SH-SY5Y (cell line): ENCODE measurements at regions not wholly inside any gene's neighbourhood (a gene's known extent, or its start where the extent isn't known, plus 50 kb on each side); places are given as distances from the start of the nearest gene placed in this dataset.

Source experiments
- GATA2 ChIP-seq: IDR thresholded peaks from 2 replicates; pipeline ENCODE4 v1.6.1; 2011; ENCODE audit warnings: mild to moderate bottlenecking, low read depth, low read length
- GATA3 ChIP-seq: IDR thresholded peaks from 2 replicates; pipeline ENCODE4 v1.6.1; 2011; ENCODE audit warnings: low read depth, mild to moderate bottlenecking, low read length, moderate library complexity

DNA sequence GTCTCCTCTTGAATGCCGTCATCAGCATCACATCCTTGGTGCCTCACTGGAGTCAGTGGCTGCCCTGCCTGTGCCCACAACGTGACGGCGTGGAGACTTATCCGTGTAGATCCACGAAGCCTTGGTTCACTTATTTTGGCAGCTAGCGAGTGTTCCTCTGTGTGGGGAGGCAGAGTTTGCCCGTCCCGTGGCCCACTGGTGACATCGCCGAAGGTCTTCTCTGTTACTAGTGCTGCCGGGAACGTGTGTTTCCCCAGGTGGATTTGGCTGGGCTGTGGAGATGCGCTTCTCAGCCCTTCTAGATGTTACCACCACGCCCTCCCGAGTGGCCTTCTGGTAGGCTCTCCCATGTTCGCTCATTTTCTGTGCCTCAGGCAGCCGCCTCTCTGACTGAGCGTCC lies 169.6 kb downstream of the SEC14L1 start:
- TF ChIP-seq GATA3 (no peak), GATA2 (no peak)

- TF ChIP-seq GATA3 (no peak), GATA2 (no peak)
Observed at GRCh38 chr17:77311371-77311981, 170.7 kb downstream of the SEC14L1 start.

DNA sequence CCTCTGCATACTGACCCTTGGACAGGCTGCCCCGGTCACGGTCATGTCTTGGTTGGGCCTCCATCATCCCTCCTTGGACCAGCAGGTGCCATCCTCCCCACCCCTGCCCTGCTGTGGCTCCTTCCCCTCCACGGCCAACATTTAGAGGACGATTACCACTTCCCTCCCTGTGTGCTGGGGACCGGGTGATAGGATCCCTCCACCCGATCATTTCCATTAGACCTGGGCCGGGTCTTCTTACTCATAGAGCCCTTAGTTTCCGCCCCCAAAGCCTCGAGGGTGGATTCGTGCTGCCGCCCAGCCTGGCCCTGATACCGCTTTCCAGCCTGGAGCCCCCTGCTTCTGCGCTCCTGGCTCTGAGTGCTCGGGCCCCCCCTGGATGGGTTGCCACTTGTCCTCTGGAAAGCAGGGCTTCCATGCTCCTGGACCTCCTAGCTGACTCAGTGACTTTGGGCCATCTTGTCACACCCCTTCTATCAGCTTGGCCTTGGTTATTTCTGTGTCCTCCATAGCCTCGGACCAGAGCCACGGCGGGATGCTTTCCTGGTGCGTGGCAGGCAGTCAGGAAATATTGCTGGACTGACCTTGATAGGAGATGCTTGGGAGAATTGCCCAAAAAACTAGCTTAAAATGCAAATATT lies 171.4 kb downstream of the SEC14L1 start:
- TF ChIP-seq GATA2 (no peak), GATA3 (no peak)

DNA sequence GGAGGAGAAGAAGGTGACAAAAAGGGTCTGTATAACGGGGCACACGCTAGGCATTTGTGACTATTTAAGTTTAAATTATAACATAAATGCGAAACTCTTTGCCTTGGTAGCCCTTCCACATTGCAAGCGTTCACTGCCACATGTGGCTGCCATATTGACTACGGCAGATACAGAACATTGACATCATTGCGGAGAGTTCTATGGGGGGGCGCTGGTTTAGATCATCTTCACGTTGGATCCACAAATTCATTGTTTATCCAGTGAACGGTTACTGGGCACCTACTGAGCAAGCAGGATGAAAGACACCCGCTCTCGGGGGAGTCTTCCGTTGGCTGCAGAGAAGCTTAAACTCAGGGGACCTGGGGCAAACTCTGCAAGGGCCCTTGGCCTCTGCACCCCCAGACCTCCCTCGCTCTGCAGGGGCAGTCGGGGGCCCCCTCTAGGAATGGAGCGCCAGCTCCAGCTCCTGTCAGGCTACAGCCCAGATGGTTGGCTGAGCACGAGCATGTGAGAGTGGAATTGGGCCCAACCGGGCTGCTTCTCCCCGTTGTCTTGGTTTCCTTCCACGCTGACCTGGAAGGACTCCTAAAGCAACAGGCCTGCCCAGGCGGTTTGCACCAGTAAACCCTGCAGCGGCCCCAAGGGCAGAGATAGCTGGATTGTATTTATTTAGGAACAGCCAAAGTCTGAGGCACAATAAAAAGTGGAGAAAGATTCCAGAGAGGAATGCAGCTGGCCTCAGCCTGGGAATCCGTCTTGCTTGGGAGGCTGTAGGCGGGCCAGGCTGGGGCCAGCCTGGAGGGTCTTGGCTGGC lies 172.2 kb downstream of the SEC14L1 start:
- no peak for TF ChIP-seq GATA2
- TF ChIP-seq GATA3, result no peak

- TF ChIP-seq GATA2 (no peak), GATA3 (no peak)
Observed at GRCh38 chr17:77313831-77314230, 173.1 kb downstream of the SEC14L1 start.

- TF ChIP-seq GATA2 (no peak), GATA3 (no peak)
Observed at GRCh38 chr17:77314601-77315000, 173.8 kb downstream of the SEC14L1 start.

GRCh38 chr17:77315010-77315409 lies 174.2 kb downstream of the SEC14L1 start:
- TF ChIP-seq GATA2 (no peak), GATA3 (no peak)

DNA sequence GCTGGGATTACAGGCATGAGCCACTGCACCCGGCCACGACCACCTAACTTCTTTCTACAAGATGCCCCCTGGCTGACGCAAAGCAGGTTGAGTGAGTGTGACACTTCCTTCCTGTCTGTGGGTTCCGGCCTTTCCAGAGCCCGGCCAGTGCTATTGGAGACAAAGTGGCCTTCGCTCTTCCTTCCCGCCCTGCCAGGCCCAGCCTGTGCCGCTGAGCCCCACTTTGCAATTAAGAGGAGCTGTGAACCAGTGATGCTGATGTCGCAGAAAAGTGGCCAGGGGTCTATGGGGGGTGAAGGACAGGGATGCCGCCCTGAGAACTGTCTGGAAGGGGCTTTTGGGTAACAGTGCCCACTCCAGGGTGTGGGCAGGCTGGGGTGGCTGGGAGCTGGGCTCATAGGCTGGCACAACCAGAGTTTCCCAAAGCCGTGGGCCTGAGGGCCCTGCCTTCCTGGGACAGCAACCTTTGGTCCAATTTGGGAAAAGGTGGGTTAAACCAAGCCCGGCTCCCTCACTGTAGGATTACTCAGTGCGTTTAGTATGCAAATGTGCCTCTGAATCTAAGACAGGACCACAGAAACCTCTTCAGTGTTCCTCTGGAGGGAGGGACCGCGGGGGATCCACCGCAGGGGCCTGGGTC lies 174.9 kb downstream of the SEC14L1 start:
- no peak for TF ChIP-seq GATA2
- no peak for TF ChIP-seq GATA3

DNA sequence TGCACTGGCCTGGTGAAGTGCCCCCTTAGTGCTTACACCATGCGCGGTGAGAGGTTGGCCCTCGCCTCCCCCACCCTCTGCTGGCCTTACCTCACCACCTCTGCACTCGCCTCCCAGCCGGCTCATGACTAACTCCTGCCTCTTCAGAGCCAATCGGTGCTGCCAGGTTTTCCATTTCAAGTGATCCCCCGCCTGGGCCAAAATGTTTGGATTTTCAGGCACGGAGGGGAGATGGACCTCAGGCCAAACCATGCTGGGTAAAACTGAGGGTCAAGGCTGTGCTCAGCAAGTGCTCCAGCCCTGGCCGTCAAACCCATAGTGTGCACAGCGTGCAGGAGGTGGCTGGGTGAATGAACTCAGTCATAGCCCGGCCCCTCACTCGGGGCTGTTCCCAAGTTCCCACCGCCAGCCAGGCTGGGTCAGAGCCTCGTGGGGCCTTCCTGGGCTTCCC lies 175.4 kb downstream of the SEC14L1 start:
- no peak for TF ChIP-seq GATA2

- TF ChIP-seq GATA3 (no peak), GATA2 (no peak)
Observed at GRCh38 chr17:77316651-77317050, 175.9 kb downstream of the SEC14L1 start.

- TF ChIP-seq GATA2 (no peak), GATA3 (no peak)
Observed at GRCh38 chr17:77317091-77317750, 176.5 kb downstream of the SEC14L1 start.

- no peak for TF ChIP-seq GATA3
- TF ChIP-seq GATA2, result no peak
Observed at GRCh38 chr17:77318021-77318420, 177.3 kb downstream of the SEC14L1 start.

- TF ChIP-seq GATA2 (no peak), GATA3 (no peak)
Observed at GRCh38 chr17:77318491-77319210, 177.9 kb downstream of the SEC14L1 start.

- TF ChIP-seq GATA3 (no peak), GATA2 (no peak)
Observed at GRCh38 chr17:77319211-77320043, 178.7 kb downstream of the SEC14L1 start.
